HG03097 (cell line): ENCODE measurements at regions not wholly inside any gene's neighbourhood (a gene's known extent, or its start where the extent isn't known, plus 50 kb on each side); places are given as distances from the start of the nearest gene placed in this dataset.
A peak's percentile ranks its signal among the peaks of the same experiment; 100 is the strongest.

Experiments
- ATAC-seq: cut with Tn5 transposase; IDR thresholded peaks from one replicate; pipeline ENCODE4 v1.9.1; 2021; ENCODE audit not compliant: unreplicated experiment, low FRiP score

DNA sequence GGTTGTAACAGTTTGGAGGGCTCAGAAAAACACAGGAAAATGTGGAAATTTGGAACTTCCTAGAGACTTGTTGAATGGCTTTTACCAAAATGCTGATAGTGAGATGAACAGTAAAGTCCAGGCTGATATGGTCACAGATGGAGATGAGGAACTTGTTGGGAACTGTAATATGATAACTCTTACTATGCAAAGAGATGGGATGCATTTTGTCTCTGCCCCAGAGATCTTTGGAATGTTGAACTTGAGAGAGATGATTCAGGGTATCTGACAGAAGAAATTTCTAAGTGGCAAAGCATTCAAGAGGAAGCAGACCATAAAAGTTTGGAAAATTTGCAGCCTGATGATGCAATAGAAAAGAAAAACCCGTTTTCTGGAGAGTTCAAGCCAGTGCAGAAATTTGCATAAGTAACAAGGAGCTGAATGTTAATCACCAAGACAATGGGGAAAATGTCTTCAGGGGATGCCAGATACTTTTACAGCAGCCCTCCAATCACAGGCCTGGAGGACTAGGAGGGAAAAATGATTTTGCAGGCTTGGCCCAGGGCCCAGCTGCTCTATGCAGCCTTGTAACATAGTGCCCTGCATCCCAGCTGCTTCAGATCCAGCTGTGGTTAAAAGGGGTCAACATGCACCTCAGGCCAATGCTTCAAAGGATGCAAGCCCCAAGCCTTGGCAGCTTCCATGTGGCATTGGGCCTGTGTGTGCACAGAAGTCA is 572.7 kb upstream of the ATP2B1 start:
- no peak for ATAC-seq

DNA sequence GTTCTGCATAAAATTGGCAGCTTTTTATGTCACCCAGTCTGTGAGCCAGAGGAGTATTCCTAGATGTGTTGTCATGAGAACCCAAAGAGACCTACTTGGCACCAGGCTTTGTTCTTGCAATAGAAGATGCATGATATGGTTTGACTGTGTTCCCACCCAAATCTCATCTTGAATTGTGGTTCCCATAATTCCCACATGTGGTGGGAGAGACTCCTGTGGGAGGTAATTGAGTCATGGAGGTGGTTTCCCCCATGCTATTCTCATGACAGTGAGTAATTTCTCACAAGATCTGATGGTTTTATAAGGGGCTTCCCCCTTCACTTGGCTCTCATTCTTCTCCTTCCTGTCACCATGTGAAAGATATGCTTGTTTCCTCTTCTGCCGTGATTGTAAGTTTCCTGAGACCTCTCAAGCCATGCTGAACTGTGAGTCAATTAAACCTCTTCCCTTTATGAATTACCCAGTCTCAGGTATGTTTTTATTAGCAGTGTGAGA is 572.0 kb upstream of the ATP2B1 start:
- ATAC-seq: peak; percentile 61

DNA sequence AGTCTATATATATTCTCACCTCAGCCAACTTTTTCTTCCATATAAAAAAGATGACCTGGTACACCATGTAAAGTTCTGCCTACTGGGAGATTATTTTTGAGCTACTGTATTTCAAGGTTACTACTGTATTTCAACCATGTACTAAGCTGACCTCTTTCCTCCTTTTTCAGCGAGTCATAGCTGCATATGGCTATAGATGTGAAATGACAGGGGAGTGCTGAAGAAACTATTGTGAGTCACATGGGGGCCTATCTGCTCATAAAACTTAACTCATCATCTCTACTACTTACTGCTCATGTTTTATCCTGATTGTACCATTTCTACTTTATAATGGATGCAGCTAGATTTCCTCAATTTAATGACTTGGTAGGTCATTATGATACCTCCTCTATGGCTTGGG is 571.4 kb upstream of the ATP2B1 start:
- ATAC-seq: no peak

DNA sequence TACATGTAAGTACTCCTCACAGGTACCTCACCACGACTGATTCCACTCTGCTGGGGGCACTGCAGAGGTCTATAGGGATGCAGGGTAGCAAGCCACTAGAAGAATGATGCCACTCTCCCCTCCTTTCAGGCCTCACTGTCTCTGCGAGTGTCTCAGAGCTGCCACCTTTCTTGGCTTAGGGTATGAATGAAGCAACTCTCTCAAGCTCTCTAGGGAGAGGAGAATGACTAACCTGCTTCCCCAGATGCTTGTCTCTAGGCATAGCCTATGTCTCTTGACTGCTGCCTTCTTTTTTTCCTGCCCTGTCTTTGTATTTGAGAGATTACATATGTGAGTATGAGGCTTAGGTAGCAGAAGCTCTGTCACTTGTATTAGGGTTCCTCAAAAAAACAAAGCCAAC is 566.5 kb upstream of the ATP2B1 start:
- no peak for ATAC-seq

DNA sequence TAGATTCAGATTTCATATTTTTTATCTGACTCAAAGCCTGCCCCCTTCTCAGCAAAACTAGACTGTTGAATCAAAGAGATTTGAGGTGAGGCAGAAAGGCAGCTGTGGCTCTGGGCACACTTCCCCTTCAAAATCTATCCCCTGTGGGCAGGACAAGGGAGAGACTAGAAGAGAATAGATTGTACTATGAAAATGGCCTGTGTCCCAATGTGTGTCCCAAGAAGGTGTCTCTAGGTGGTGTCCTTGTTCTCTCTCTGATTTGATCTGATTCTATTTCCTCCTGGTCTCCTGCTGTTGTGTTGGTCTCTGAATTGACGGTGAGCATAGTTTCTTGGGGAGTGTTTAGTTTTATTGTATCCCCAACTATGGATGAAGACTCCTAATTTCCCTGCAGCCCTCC is 565.8 kb upstream of the ATP2B1 start:
- no peak for ATAC-seq

DNA sequence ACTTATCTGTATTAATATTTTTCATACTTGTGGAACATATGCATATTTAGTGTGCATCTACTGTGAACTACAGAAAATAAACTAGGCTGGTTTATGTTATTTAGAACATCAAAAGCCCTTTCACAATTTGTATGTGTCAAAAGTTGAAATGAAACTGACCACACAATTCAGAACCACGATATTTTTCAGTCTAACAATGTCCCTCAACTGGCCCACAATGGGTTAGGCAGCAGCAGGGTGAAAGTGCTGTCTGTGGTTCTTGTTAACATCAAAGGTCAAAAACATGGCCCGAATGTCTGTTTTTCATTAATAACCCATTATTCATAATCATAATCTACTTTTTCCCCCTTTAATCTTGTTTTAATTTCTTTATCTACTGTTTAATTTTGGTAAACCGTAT is 559.9 kb upstream of the ATP2B1 start:
- ATAC-seq: no peak

DNA sequence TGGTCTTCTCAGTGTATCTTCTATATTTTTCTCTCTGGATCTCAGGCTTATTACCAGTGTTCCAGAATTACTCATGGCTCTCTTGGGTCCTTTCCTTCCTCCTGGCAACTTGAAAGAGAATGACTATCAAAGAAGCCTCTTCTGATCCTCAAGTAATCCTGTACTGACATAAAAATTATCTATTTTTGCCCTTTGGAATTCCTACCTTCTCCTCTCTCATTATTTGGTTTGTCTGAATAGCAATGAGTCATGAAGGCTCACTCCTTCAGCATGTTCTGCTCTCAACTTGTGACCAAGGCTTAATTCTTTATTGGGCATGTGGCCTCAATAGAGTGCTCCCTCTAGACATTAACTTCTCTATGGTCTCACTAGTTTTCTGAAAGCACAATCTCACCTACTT is 553.6 kb upstream of the ATP2B1 start:
- ATAC-seq: no peak

DNA sequence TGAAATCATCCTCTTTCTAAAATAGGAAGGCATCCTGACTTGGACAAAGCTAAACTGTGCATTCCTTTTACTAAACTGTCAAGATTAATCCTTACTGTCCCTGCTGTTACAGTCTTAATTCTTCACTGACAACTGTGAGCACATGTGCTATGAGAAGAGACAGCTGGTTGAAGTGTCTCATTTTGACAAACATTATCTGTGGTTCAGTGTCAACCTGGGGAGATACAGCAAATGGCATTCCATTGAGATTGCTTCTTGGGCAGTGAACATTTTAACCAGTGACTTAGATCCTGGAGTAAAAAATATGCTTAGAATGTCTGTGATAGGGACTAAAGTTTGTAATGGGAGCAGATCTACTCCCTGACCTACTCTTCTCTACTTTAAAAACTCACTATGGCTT is 552.6 kb upstream of the ATP2B1 start:
- no peak for ATAC-seq

DNA sequence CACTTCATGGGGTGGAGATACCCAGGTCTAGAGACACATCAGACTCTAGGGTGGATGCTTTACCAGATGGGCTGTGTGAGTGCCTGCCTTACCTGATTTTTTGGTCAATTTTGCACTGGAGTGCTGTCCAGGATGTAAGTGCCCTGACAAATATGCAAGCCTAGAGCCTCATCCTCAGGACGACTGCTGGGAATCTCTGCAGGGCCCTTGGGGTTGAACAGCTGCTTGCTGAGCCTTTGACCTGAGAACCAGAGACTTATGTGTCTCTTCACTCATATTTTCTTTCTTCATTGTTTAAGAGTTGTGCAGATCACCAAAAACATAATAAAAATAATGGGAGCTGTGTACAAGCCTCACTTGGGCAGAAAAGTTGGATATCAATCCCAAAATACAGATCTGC is 551.5 kb upstream of the ATP2B1 start:
- no peak for ATAC-seq

DNA sequence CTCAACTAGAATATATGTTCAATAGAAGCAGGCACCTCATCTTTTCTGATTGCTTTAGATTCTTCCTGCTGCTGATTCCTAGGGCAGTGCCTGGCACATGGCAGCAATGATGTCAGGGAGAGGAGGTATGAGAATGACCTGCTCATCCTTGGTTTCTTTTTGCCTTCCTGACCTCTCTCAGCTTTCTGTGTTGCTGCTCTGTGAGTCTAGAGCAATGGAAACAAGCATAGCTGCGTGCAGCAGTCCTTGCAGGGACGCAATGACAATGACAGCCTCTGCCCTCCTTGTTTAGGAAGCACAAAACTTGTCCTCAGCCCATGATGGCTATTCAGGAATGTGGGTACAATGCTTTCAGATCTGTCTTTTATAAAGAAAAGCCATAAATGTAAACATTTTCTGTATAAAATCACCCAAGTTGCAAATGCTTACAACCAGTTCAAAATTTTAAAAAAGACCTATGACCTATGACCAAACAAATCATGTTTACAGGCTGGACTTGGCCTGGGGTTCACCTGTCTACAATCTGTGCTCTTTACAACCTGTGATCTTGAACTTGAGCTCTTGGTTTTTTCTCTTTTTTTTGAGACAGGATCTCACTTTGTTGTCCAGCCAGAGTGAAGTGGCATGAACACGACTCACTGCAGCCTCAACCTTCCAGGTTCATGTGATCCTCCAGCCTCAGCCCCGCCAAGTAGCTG is 549.4 kb upstream of the ATP2B1 start:
- ATAC-seq: no peak

DNA sequence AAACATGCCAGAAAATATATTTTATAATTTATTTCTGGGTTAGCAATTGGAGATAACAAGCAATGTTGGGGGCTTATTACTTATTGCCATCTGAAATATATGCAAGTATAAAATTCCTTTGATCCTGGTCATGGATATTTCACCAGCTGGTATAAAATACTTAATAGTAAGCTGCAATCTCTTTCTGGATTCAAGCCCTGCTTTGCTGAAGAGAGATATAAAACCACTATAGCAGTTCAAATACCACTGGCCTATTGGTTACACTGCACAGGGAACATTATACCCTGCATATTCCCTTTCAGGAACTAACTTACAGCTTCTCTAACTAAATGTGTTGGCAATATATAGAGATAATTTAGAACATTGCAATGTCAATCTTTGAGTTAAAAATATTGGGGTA is 546.2 kb upstream of the ATP2B1 start:
- no peak for ATAC-seq

DNA sequence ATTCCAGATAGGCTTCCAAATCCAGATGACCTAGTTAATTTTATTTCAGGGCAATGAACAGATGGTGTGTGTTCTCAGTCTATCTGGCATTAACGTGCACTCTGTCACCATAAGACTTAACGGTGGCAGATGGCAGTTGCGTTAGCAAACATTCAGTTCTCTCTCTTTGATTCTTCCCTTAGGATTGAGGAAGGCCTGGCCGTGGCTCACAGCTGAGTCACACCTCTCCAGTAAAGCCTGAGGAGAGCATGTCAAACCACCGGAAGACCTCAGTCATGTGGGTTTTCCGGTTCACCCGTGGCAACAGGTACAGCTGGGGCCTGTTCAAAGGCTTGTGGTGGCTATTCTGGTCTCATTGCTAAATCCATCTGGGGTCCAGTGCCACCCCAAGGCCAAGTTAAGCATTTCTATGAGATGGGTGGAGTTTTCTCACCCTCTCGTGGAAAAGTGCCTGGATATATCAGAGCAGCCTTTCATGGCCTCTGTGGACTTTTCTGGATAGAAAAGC is 545.1 kb upstream of the ATP2B1 start:
- peak; percentile 100 for ATAC-seq

DNA sequence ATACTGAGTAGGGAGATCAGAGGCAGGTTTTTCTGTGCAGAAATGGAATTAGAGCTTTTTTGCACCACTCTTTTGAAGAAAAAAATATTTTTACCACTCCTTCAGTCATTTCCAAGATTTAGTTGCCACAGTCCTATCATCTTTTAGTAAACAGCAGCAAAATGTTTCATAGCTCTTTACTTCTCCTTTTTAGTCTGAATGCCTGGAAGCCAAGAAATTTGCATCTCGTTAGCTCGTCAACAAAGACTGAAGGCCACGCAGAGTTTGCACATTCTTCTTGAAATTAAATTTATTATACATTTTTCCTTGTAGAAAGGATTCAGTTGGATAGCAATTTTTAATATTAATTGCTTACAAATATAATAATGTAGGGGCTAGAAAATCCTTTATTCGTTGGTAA is 544.5 kb upstream of the ATP2B1 start:
- no peak for ATAC-seq

DNA sequence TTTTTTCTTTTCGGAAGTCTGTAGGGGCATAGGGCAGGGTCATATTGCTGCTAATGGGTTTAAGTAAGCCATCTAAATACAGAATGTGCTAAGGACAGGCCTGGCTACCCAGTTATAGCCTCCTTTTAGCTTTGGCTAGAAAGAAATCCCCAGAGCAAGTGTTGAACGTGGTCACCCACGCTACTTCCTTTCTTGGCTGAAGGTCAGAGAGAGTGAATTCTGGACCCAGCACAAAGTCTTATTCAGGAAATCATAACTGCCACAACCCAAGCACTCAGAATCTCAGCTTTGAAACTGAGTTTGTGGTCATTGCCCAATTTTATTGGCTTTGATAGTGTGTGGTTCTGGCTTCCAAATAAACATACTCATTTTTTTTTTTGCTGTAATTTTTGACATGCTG is 542.1 kb upstream of the ATP2B1 start:
- ATAC-seq: no peak

DNA sequence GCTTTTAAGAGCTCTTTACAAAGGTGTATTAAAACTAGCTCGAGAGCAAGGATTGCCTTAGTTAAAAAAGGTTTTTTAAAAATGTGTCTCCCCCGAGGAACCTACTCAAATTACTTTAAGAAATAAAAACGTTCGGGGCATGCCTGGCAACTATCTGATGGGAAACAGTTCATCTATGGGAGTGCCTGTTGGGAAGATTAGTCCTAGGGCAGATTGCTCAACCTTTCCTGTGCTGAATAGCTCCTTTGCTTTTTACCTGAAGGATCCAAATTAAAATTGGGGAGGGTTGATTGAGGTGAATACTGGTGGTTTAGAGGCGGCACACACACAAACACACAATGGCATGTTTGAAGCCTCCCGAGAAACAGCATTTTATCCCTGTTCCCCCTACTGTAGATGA is 541.4 kb upstream of the ATP2B1 start:
- ATAC-seq: no peak

DNA sequence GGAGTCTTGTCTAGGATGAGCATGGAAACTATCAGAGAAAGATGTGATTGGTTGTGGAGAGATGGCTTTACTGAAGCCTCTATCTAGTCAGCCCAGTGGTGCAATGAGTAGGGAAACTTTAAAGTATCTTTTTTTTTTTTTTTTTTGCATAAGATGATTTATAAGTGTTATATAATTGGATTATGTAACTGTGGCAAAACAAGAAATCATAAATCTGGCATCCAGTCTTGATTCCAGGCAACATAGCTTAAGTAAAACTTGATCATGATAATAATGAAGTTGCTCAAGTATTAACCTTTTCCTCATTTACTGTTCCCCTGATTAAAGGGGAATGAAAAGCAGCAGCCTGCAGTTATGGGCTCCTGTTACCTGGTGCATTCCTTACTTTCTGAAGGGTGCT is 538.0 kb upstream of the ATP2B1 start:
- no peak for ATAC-seq

DNA sequence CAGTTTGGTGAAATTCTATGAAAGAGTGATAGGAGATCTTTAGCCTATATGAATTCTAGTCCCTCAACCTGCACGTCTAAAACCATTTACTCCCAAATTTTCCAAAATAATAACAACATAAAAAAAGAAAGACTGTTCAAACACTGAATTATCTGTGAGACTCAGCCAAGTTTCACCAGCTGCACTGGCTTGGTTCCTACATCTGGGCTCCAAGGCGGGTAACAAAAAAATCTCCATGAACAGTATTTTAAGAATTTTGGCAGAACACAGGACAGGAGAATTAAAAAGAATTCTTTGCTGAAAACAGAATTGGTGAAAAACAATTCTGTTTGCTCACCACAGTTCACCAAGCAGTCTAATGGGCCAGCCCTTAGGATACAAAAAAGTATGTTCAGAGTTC is 536.8 kb upstream of the ATP2B1 start:
- no peak for ATAC-seq

DNA sequence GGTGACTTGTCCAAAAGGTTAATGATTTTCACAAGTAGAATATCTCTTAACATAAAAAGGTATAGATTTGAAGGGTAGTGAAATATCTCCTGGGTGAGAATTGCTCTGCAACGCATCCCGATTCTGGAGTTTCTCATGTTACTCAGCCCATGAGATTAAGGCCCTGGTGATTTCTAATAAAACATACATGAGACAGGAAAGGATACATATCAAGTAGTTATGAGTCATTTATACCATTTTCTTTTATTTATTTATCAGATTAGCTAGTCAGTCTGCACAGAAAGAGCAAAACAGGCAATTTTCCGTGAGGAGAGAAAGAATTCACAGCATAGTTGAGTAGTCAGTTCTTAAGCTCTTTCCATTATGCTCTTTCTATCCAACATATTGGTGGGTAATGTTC is 535.6 kb upstream of the ATP2B1 start:
- ATAC-seq: no peak

DNA sequence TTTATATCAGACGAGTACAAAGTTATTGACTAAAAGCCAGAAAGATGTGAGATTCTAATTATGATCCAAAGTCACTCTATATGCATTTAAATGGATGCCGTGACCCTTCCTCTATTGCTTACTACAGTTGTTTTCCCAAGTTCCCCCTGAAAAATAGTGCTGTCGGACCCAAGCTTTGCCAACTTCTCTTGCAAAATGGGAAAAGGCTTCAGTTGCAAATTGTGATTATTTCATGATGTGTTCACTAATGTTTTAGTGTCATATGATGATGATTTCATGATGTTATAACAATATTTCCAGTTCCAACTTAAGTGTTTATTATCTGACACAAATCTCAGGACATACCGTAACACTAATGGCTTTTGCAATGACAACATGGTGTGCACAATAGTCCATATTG is 534.6 kb upstream of the ATP2B1 start:
- no peak for ATAC-seq

DNA sequence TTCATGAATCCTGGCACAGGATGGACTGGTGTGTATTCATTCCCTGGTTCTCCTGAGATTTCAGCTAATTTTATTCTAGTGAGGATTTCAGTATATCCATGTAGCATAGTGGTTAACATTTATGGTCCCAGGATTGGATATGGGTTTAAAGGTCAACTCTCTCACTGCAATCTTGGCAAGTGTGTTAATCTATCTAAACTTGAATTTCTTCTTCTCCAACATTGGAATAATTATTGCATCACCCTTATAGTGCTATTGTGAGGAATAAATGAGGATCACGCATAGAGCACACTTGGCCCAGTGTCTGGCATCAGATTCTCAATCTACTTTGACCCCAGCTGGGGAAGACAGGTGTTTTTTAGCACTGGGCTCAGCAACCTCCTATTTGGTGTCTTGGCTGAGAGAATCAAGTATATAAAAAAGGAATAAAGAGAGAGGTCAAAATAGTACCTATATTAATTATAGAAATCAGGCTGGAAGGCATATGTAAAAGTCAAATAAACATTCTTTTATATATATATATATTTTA is 531.2 kb upstream of the ATP2B1 start:
- ATAC-seq: no peak

DNA sequence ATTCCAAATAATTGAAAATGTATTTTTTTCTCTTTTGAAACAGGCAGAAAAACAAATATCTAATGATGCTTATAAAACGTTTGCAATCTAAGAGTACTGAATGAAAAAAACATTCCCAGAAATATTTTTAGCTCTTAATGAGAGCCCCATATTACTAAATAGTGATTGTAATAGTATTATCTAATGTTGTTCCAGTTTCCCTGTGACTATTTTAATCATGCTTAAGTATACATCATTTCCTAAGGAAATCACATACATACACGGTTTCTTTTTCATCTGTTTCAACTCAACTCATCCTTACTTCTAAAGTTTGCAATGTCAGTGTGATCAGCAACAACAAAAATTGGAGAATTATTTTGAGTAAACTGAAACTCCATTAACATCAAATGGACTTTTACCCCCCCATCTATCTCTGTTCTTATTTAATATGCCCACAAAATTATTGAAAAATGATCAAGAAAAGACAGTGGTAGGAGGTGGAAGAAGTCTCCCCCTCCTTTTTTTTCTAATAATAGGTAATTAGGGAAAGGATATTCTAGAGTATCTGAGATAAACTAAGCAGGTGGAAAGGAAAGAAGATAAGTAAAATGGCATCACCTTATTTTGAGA is 530.1 kb upstream of the ATP2B1 start:
- no peak for ATAC-seq

DNA sequence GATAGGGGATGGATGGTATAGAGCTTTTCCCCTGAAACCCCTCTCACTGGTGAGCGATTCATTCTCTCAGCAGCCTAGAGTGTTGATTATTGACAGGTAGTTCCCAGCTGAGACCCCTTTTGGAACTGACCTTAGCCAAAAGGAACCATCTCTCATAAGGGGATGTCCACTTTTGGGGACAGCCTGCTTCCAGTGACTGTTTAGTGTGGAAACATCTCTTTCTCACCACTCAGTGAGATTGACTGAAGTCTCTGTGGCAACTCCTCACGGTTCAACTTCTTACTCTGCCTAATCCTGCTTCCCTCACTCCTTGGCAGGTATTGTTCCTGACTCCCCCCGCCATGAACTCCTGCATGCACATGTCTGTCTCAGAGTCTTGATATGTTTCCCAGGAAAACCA is 529.2 kb upstream of the ATP2B1 start:
- ATAC-seq: no peak
